Activated T-cell treated with anti-CD3 and anti-CD28 coated beads, Interleukin-2, amount 50 U/mL, for 72 hours (primary cell): ENCODE measurements at regions not wholly inside any gene's neighbourhood (a gene's known extent, or its start where the extent isn't known, plus 50 kb on each side); places are given as distances from the start of the nearest gene placed in this dataset.

Experiments
- ATAC-seq, 2 donors: fragments of 150-1000 bp; cut with Tn5 transposase; replicated peaks in 1 of 2; 2 replicates each; pipeline ENCODE4 v1.10.0; 2021; ENCODE audit warnings: moderate library complexity in 2 of 2, mild to moderate bottlenecking in 1 of 2
- DNase-seq, 2 donors: peaks; one replicate each; pipeline ENCODE4 v3.0.0; 2021 to 2022; ENCODE audit warnings: mixed read lengths in 1 of 2
- H3K27ac Mint-ChIP-seq: one replicate; pipeline ENCODE4 v1.8.0; 2022; ENCODE audit warnings: mild to moderate bottlenecking, moderate library complexity, mixed read lengths
- H3K27me3 Mint-ChIP-seq: one replicate; pipeline ENCODE4 v1.8.0; 2022; ENCODE audit warnings: low read depth, mixed read lengths
- H3K36me3 Mint-ChIP-seq, 2 donors: one replicate each; pipeline ENCODE4 v1.8.0; 2022; ENCODE audit warnings: mixed read lengths in 2 of 2, mild to moderate bottlenecking in 1 of 2; ENCODE audit not compliant: insufficient read depth in 2 of 2
- H3K4me1 Mint-ChIP-seq: one replicate; pipeline ENCODE4 v1.8.0; 2022; ENCODE audit warnings: low read depth, mixed read lengths
- H3K4me3 Mint-ChIP-seq, 2 donors: one replicate each; pipeline ENCODE4 v1.8.0; 2022; ENCODE audit warnings: mild to moderate bottlenecking in 2 of 2, mixed read lengths in 2 of 2, moderate library complexity in 2 of 2
- H3K9me3 Mint-ChIP-seq, 2 donors: one replicate each; pipeline ENCODE4 v1.8.0; 2022; ENCODE audit warnings: mixed read lengths in 2 of 2

DNA sequence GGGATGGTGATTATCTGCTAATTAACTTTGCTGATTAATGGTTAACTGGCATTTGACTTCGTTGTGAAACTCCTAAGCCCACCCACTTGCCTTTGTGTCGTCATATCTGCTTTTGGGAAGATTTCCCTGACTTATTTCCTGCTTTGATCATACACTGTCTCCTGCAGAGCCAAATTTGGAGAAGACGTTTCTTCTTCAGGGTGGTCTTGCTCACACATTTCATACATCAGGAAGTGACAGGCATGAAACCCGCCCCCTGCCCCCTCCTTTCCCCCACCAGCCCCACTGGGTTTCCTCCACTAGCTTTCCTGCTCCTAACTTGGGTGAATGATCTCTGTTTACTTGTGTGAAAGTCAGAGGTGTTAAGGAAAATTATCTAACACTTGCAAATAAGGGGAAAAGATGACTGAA, 300.1 kb downstream of the TSN start:
- DNase-seq (no peak), ATAC-seq (no peak)
- no peaks in the 10 kb centered on the region for H3K4me1 Mint-ChIP-seq
- peaks cover 0 to 2% of the 10 kb centered on the region in 2 donors for H3K36me3 Mint-ChIP-seq
- no peaks in the 10 kb centered on the region for H3K9me3 Mint-ChIP-seq
- no peaks in the 10 kb centered on the region for H3K27me3 Mint-ChIP-seq
- H3K4me3 Mint-ChIP-seq, result no peak overlapping the region
- H3K27ac Mint-ChIP-seq, result no peak overlapping the region

DNA sequence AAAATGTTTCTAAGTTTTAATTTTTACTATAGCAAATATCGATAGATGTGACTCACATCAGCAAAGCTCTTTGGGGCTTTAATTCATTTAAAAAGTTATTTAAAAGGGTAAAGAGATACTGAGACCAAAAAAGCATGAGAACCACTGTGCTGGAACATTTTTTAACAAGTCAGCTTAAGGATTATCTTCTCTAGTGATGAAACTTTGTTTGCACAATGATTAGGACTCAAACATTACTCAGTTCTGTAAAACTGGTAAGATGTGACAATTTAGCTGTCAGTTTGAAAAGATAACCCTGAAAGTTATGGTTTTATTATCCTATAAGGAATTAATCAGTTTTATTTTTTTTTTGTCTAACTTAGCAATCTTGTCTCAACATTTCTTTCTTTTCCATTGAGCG, 301.4 kb downstream of the TSN start:
- Mint-ChIP-seq H3K9me3 (no peaks in the 10 kb centered on the region), H3K27me3 (no peaks in the 10 kb centered on the region), H3K4me3 (no peak overlapping the region), H3K36me3 (peaks cover 0 to 2% of the 10 kb centered on the region in 2 donors), H3K4me1 (no peaks in the 10 kb centered on the region), H3K27ac (no peak overlapping the region)
- DNase-seq (no peak), ATAC-seq (no peak)

DNA sequence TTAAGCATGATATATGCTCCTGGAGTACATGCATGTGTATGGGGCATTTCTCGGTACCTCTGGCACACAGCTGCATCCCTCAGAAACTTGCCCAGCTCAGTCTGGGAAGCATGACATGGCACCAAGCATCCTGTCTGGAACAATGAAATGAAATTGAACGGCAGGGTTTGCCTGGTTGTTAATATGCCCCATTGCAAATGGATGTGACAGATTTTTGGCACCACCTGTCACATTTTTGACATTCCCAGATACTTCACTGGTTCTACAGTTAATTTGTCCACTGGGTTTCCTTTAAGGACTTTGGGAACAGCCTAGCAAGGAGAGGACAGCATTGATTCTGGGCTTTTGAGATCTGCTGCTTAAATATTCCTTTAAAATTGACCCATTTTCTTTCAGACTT, 305.8 kb downstream of the TSN start:
- no peak for ATAC-seq
- no peak overlapping the region for H3K27ac Mint-ChIP-seq
- no peaks in the 10 kb centered on the region for H3K27me3 Mint-ChIP-seq
- H3K36me3 Mint-ChIP-seq, result no peaks in the 10 kb centered on the region
- no peak for DNase-seq
- no peaks in the 10 kb centered on the region for H3K4me1 Mint-ChIP-seq
- H3K4me3 Mint-ChIP-seq, result no peak overlapping the region
- no peaks in the 10 kb centered on the region for H3K9me3 Mint-ChIP-seq

DNA sequence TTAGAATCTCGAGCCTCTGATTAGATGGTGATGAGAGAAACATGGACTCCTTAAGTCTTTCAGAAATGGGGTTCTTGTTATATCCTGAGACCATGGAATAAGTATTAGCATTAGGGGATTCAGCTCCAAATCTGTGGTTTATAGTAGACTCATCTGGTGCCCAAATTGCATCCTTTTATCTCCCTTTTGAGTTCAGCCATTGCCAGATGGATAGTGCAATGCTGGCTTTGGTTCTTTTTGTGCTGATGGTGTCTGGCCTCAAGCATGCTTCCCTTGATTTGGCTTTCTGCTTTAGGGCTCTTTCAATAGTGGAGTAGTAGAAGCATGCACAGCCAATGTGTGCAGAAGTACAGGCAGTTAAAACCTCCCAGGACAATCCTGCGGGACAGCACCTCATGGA, 306.4 kb downstream of the TSN start:
- H3K4me3 Mint-ChIP-seq, result no peak overlapping the region
- ATAC-seq (no peak), DNase-seq (no peak)
- no peaks in the 10 kb centered on the region for H3K36me3 Mint-ChIP-seq
- no peaks in the 10 kb centered on the region for H3K9me3 Mint-ChIP-seq
- H3K27me3 Mint-ChIP-seq, result no peaks in the 10 kb centered on the region
- H3K4me1 Mint-ChIP-seq, result no peaks in the 10 kb centered on the region
- H3K27ac Mint-ChIP-seq, result no peak overlapping the region

DNA sequence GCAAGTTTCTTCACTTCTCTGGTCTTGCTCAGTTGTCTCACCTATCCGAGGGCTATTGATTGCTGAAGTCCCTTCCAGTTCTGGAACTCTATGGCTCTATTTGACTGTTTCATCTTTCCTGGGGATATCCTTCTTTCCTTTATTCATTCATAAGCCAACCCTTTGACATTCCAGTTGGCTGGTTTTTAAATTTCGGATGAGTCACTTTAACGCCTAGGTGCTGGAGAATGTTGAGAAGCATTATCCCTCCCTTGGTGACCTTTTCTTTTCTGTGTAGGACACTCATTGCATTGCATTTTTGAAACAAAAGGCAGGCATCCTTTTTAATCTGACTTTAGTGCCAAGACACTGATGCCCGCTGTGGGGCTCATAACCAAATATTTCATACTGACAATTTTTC, 307.1 kb downstream of the TSN start:
- Mint-ChIP-seq H3K4me1 (no peaks in the 10 kb centered on the region), H3K27ac (no peak overlapping the region), H3K36me3 (no peaks in the 10 kb centered on the region), H3K4me3 (no peak overlapping the region), H3K9me3 (no peaks in the 10 kb centered on the region), H3K27me3 (no peaks in the 10 kb centered on the region)
- ATAC-seq (no peak), DNase-seq (no peak)

DNA sequence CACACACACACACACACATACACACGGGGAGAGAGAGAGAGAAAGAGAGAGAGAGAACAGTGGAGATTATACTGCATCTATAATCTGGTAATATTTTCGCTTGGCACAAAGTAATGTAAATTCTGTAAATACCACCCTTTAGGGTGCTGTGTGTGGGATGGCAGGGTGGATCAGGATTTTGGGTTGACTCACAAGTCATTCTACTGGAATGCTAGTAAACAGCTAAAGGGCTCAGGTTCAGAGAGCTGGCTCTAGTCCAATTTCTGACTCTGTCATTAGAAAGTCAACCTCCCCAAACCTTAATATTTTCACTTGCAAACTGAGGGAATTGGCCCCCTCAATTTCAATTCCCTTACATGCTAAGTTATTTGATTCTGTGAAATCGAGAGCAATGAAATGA, 308.3 kb downstream of the TSN start:
- H3K27ac Mint-ChIP-seq, result no peak overlapping the region
- no peaks in the 10 kb centered on the region for H3K4me1 Mint-ChIP-seq
- H3K36me3 Mint-ChIP-seq, result no peaks in the 10 kb centered on the region
- DNase-seq (no peak), ATAC-seq (no peak)
- no peaks in the 10 kb centered on the region for H3K27me3 Mint-ChIP-seq
- no peaks in the 10 kb centered on the region for H3K9me3 Mint-ChIP-seq
- no peak overlapping the region for H3K4me3 Mint-ChIP-seq

DNA sequence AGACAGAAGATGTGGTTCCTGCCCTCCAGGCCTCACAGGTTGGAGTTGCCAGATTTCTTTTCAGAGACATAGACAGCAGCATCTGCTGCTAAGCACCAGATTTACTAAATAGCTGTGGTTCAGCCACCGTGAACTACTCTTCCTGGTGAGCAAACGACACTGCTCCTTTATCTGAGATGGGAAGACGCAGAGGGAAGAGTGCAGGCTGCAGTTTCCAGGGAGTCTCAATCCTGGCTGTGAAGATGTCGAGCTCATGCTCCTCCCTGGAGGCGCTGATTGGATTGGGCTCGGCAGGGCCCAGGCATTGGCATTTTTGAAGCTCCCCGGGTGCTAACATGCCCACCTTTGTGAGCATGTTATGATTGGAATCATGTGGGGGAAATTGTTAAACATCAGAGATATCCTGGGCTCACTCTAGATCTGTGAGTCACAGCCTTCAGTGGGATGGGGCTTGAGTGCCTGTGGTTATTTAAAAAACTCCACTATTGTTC, 314.8 kb downstream of the TSN start:
- DNase-seq (no peak), ATAC-seq (no peak)
- Mint-ChIP-seq H3K4me3 (no peak overlapping the region), H3K27ac (no peak overlapping the region), H3K9me3 (no peaks in the 10 kb centered on the region), H3K27me3 (no peaks in the 10 kb centered on the region), H3K4me1 (no peaks in the 10 kb centered on the region), H3K36me3 (no peaks in the 10 kb centered on the region)

DNA sequence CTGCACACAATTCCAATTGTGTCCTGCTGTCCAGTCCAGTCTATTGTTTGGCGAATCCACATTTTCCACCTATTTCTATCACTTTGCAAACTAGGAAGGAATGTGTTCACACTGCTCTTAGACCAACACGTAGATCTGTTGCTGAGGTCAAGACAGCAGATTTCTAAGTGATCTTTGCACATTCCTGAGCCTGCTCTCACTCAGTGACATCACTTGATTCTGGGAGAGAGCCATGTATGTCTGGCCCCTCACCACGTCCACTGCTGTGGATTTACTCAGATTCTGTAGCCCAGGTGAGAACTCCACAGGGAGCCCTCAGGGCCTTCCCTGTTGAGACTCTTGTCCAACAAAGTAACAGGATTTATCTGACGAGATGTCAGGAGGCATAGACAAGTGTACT, 317.2 kb downstream of the TSN start:
- Mint-ChIP-seq H3K27ac (no peak overlapping the region), H3K4me1 (no peaks in the 10 kb centered on the region), H3K4me3 (no peak overlapping the region), H3K9me3 (no peaks in the 10 kb centered on the region), H3K27me3 (no peaks in the 10 kb centered on the region), H3K36me3 (no peaks in the 10 kb centered on the region)
- DNase-seq (no peak), ATAC-seq (no peak)

DNA sequence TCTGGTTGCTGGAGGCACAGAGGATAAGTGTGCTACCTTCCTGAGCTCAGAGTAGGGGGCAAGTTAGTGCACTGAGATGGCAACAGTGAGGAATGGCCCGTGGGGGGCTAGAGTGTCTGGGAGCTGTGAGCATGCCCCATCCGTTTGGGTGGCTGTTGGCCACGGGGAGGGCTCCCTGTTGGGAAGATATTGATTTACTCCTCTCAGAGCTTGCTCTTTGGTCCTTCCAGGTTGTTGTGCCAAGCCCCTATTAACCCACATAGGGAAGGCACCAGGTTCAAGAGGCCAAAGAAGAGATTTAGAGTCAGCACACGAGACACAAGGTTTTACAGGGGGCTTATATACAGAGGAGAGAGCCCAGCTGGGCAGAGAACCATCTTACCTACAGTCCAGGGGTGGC, 318.8 kb downstream of the TSN start:
- Mint-ChIP-seq H3K4me1 (no peaks in the 10 kb centered on the region), H3K27me3 (no peaks in the 10 kb centered on the region), H3K9me3 (no peaks in the 10 kb centered on the region), H3K27ac (no peak overlapping the region), H3K36me3 (no peaks in the 10 kb centered on the region), H3K4me3 (no peak overlapping the region)
- DNase-seq (no peak), ATAC-seq (no peak)

DNA sequence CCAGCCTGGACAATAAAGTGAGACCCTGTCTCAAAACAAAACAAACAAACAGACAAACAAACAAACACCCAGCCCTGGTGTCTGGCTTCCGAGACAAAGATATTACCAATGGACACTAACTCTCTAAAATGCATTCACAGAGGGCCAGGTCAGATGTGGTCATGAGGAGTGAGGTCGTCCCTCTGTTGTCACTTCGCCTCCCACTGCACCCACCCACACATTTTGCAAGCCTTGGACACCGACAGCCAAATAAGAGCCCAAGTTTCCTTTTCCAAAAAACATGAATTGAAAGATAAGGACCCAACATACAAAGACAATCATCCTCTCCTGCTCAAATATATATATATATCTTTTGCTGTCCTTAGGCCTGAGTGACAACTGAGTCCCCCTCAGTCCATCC, 319.9 kb downstream of the TSN start:
- Mint-ChIP-seq H3K27ac (no peak overlapping the region), H3K36me3 (no peaks in the 10 kb centered on the region), H3K4me3 (no peak overlapping the region), H3K27me3 (no peaks in the 10 kb centered on the region), H3K9me3 (no peaks in the 10 kb centered on the region), H3K4me1 (no peaks in the 10 kb centered on the region)
- ATAC-seq, result no peak
- DNase-seq, result no peak

DNA sequence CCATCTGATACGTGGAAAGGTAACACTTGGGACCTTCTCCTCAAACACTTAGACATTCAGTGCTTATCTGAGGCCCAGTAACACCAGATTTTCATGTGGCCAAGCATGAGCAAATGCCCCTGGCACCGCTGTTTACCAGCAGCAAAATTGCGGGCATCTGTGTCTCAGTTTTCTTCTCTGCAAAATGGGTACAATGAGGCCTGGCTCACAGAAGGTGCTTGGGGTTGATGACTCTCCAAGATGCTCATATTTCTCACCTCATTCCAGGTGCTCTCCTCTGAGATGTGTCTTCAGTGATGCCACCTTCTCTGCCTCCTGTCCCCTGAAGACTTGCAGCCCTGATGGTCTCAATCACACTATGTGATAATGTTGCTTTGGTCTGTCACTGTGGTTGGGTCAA, 321.7 kb downstream of the TSN start:
- Mint-ChIP-seq H3K9me3 (no peaks in the 10 kb centered on the region), H3K27ac (no peak overlapping the region)

DNA sequence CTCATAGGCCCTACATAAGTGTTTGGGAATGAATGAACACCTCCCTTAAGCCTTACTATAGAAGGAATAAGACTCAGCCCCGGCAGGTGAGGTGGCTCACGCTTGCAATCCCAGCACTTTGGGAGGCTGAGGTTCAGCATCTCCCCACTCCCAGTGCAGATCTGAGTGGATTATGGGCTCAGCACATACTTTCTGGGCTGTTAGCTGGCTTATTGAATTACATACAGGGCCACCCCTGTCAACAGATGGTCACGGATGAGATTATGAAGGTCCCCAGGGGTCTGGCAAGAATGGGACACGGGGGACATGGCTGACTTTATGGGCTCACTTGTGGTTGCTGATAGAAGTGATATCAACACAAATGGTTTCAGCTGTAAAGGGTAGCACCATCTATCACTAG, 322.3 kb downstream of the TSN start:
- Mint-ChIP-seq H3K4me1 (no peaks in the 10 kb centered on the region), H3K36me3 (no peaks in the 10 kb centered on the region), H3K4me3 (no peak overlapping the region), H3K27ac (no peak overlapping the region), H3K27me3 (no peaks in the 10 kb centered on the region), H3K9me3 (no peaks in the 10 kb centered on the region)
- no peak for DNase-seq
- ATAC-seq, result no peak

More for the DNA sequence above, 321.7 kb downstream of the TSN start:
- Mint-ChIP-seq H3K36me3 (no peaks in the 10 kb centered on the region), H3K4me1 (no peaks in the 10 kb centered on the region), H3K27me3 (no peaks in the 10 kb centered on the region), H3K4me3 (no peak overlapping the region)
- DNase-seq, result no peak
- no peak for ATAC-seq

DNA sequence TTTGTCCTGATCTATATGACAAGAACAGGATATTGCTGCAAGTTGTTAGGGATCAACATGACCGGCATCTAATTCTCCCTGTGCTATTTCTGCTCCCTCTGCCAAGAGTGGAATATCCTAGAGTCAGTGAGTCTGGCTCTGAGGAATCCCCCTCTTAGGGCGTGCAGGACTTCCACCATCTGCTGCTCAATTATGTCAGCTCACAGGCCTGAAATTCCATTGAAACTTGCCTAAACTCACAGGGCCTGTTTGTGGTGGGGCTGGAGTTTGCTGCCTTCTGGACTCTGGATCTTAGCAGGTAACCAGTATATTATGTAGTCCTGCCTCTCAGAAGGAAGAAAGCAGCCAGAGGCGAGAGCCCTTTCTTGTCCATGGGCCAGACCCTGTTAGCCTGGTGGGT, 323.0 kb downstream of the TSN start:
- Mint-ChIP-seq H3K27ac (no peak overlapping the region), H3K9me3 (no peaks in the 10 kb centered on the region), H3K4me1 (no peaks in the 10 kb centered on the region), H3K27me3 (no peaks in the 10 kb centered on the region), H3K36me3 (no peaks in the 10 kb centered on the region), H3K4me3 (no peak overlapping the region)
- ATAC-seq (no peak), DNase-seq (no peak)

DNA sequence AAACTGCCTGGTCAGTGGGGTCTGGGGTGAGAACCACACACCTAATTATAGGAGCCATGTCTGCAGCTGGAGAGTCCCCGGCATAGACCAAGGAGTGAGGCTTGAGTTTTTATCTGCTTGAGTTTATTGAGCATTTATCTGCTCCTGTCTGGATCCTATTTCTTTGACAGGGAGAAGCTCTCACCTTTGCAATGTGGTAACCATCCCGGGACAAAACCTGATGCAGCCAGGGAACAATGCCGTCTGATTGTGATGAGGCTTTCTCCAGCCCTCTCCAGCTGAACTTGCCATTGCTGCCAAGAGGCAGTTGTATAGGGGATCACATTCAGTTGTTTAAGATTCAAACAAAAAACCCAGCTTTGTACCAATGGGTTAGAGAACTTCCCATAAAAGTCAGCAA, 324.4 kb downstream of the TSN start:
- ATAC-seq, result no peak
- Mint-ChIP-seq H3K27me3 (no peaks in the 10 kb centered on the region), H3K36me3 (no peaks in the 10 kb centered on the region), H3K27ac (no peak overlapping the region), H3K4me1 (no peaks in the 10 kb centered on the region), H3K4me3 (no peak overlapping the region), H3K9me3 (no peaks in the 10 kb centered on the region)
- no peak for DNase-seq

DNA sequence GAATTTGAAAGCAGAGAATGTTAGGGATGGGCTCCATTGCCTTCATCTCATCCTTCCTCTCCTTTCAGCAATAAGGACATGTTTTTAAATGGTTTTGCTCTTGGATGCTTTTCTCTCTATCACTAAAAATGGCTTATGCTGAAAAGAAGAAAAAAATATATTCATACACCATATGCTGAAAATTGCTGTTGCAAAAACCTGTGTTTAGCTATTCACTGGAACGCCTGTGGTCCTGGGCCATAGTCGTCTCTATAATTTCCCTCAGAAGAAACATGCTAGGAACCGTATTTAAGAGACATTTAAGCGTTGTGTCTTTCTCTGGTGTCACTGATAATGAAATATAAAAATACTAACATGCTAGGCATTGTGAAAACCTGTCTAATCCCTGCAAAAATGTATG, 324.9 kb downstream of the TSN start:
- no peak for ATAC-seq
- Mint-ChIP-seq H3K4me3 (no peak overlapping the region), H3K36me3 (no peaks in the 10 kb centered on the region), H3K4me1 (no peaks in the 10 kb centered on the region), H3K9me3 (no peaks in the 10 kb centered on the region), H3K27me3 (no peaks in the 10 kb centered on the region), H3K27ac (no peak overlapping the region)
- DNase-seq, result no peak
